GM23248 (cell line): ENCODE measurements at regions not wholly inside any gene's neighbourhood (a gene's known extent, or its start where the extent isn't known, plus 50 kb on each side); places are given as distances from the start of the nearest gene placed in this dataset.
A peak's percentile ranks its signal among the peaks of the same experiment; 100 is the strongest.
"Not testable (repeated sequence)": the region's sequence is repeated elsewhere in the genome, so short reads cannot be mapped to it uniquely, and the experiment has no call there.

ENCODE experiments used
- DNase-seq: peaks from one replicate; pipeline ENCODE4 v3.0.0-alpha.2; 2015
- H2AFZ ChIP-seq: fragments of 200-600 bp; sonication (generic); 2 replicates; pipeline ENCODE4 v1.6.1; 2016; ENCODE audit warnings: antibody characterized with exemption
- H3F3A ChIP-seq: fragments of 200-600 bp; sonication (generic); 2 replicates; pipeline ENCODE4 v1.6.1; 2016; ENCODE audit warnings: mild to moderate bottlenecking, antibody characterized with exemption, mixed run types; ENCODE audit not compliant: insufficient read depth
- H3K27ac ChIP-seq: fragments of 200-600 bp; sonication (generic); 2 replicates; pipeline ENCODE4 v1.5.1; 2016; ENCODE audit warnings: mild to moderate bottlenecking
- H3K27me3 ChIP-seq: fragments of 200-600 bp; sonication (generic); replicated peaks from 2 replicates; pipeline ENCODE4 v1.6.1; 2016; ENCODE audit warnings: mild to moderate bottlenecking; ENCODE audit not compliant: insufficient read depth
- H3K36me3 ChIP-seq: fragments of 200-600 bp; sonication (generic); 2 replicates; pipeline ENCODE4 v1.6.1; 2016; ENCODE audit warnings: low read depth, mild to moderate bottlenecking
- H3K4me1 ChIP-seq: fragments of 200-600 bp; sonication (generic); 2 replicates; pipeline ENCODE4 v1.6.1; 2016; ENCODE audit warnings: mild to moderate bottlenecking; ENCODE audit not compliant: insufficient read depth
- H3K4me2 ChIP-seq: fragments of 200-600 bp; sonication (generic); one replicate; pipeline ENCODE4 v1.6.1; 2016; ENCODE audit warnings: mild to moderate bottlenecking; ENCODE audit not compliant: unreplicated experiment
- H3K4me3 ChIP-seq: fragments of 200-600 bp; sonication (generic); 2 replicates; pipeline ENCODE4 v1.5.1; 2016; ENCODE audit warnings: mild to moderate bottlenecking
- H3K79me2 ChIP-seq: fragments of 200-600 bp; sonication (generic); 2 replicates; pipeline ENCODE4 v1.6.1; 2016; ENCODE audit warnings: mild to moderate bottlenecking; ENCODE audit not compliant: insufficient read depth
- H3K9ac ChIP-seq: fragments of 200-600 bp; sonication (generic); 2 replicates; pipeline ENCODE4 v1.6.1; 2016; ENCODE audit warnings: mild to moderate bottlenecking
- H3K9me2 ChIP-seq: fragments of 200-600 bp; sonication (generic); 2 replicates; pipeline ENCODE4 v1.6.1; 2016; ENCODE audit warnings: mixed run types, mild to moderate bottlenecking, moderate library complexity; ENCODE audit not compliant: insufficient read depth
- H3K9me3 ChIP-seq: fragments of 200-600 bp; sonication (generic); one replicate; pipeline ENCODE4 v1.6.1; 2017; ENCODE audit warnings: low read depth
- H4K20me1 ChIP-seq: fragments of 200-600 bp; sonication (generic); 2 replicates; pipeline ENCODE4 v1.6.0; 2016; ENCODE audit not compliant: insufficient read depth
- EZH2 ChIP-seq: fragments of 200-600 bp; sonication (generic); IDR thresholded peaks from 2 replicates; pipeline ENCODE4 v1.6.1; 2018; ENCODE audit warnings: antibody characterized with exemption, mild to moderate bottlenecking; ENCODE audit not compliant: insufficient read depth, poor library complexity, severe bottlenecking
- EZH2phosphoT487 ChIP-seq: fragments of 200-600 bp; sonication (generic); IDR thresholded peaks from 2 replicates; pipeline ENCODE4 v1.6.1; 2018; ENCODE audit warnings: antibody characterized with exemption, moderate library complexity, mild to moderate bottlenecking, low read depth; ENCODE audit not compliant: insufficient read depth
- WGBS, 2 experiments: methylation state at CpG; one replicate each; pipeline ENCODE4 v1.1.6; 2015 to 2017; ENCODE audit warnings: low lambda C conversion rate in 2 of 2, low coverage in 1 of 2; ENCODE audit errors: missing lambda C conversion rate in 2 of 2; 5-methylcytosine and 5-hydroxymethylcytosine counted together
- in situ Hi-C: fragments of 300-500 bp; cut with MboI; formaldehyde crosslinking; loops from 2 replicates; pipeline ENCODE4 v1.15.0; 2020

- H2AFZ ChIP-seq: no peak overlapping the region
- no peak overlapping the region for H3K4me2 ChIP-seq
- H3K27me3 ChIP-seq: no peaks in the 10 kb centered on the region
- H3K79me2 ChIP-seq: no peaks in the 10 kb centered on the region
- no peaks in the 10 kb centered on the region for H3K9me3 ChIP-seq
- H3K9me2 ChIP-seq: no peaks in the 10 kb centered on the region
- no peak overlapping the region for H3K4me3 ChIP-seq
- H3K36me3 ChIP-seq: no peaks in the 10 kb centered on the region
- peaks cover 9% of the 10 kb centered on the region for H3K4me1 ChIP-seq
- no peak for TF ChIP-seq EZH2
- TF ChIP-seq EZH2phosphoT487: no peak
- DNase-seq: no peak
- WGBS, 2 experiments: 81 to 92% methylated on average over 2 of the region's 2 CpGs
- H3K9ac ChIP-seq: no peak overlapping the region
- no peaks in the 10 kb centered on the region for H4K20me1 ChIP-seq
- in situ Hi-C loops: no loop called here
- H3K27ac ChIP-seq: no peak overlapping the region
- H3F3A ChIP-seq: no peaks in the 10 kb centered on the region
Observed at GRCh38 chr3:101122681-101123080, 129.5 kb upstream of the ABI3BP start.

- Histone ChIP-seq H3K4me1 (peaks cover 9% of the 10 kb centered on the region), H3K9me2 (no peaks in the 10 kb centered on the region), H2AFZ (no peak overlapping the region), H3K4me2 (no peak overlapping the region), H3K4me3 (no peak overlapping the region), H3K36me3 (no peaks in the 10 kb centered on the region), H3K27me3 (no peaks in the 10 kb centered on the region), H3K9me3 (no peaks in the 10 kb centered on the region), H3K79me2 (no peaks in the 10 kb centered on the region), H3K27ac (no peak overlapping the region), H3F3A (no peaks in the 10 kb centered on the region), H3K9ac (no peak overlapping the region), H4K20me1 (no peaks in the 10 kb centered on the region)
- in situ Hi-C loops: no loop called here
- WGBS, 2 experiments: 87 to 99% methylated on average over 2 of the region's 2 CpGs
- no peak for TF ChIP-seq EZH2phosphoT487
- DNase-seq: no peak
Observed at GRCh38 chr3:101120039-101120438, 126.8 kb upstream of the ABI3BP start.

GRCh38 chr3:101119535-101119934 lies 126.3 kb upstream of the ABI3BP start:
- no peaks in the 10 kb centered on the region for H3K9me3 ChIP-seq
- H3K4me3 ChIP-seq: no peak overlapping the region
- in situ Hi-C loops: no loop called here
- no peak overlapping the region for H3K4me2 ChIP-seq
- no peak overlapping the region for H3K27ac ChIP-seq
- H3K4me1 ChIP-seq: peaks cover 9% of the 10 kb centered on the region
- H3F3A ChIP-seq: no peaks in the 10 kb centered on the region
- H3K9me2 ChIP-seq: no peaks in the 10 kb centered on the region; the same call in 1 of the 2 replicates
- DNase-seq: peak; percentile 73
- no peak overlapping the region for H2AFZ ChIP-seq
- H3K36me3 ChIP-seq: no peaks in the 10 kb centered on the region
- 38 to 42% methylated on average over 3 of the region's 3 CpGs for WGBS, 2 experiments
- H3K9ac ChIP-seq: no peak overlapping the region
- no peak for TF ChIP-seq EZH2
- no peak for TF ChIP-seq EZH2phosphoT487
- H3K79me2 ChIP-seq: no peaks in the 10 kb centered on the region
- H3K27me3 ChIP-seq: no peaks in the 10 kb centered on the region
- no peaks in the 10 kb centered on the region for H4K20me1 ChIP-seq

- no peak overlapping the region for H3K4me3 ChIP-seq
- H3K27ac ChIP-seq: no peak overlapping the region
- in situ Hi-C loops: no loop called here
- no peaks in the 10 kb centered on the region for H3K27me3 ChIP-seq
- no peak overlapping the region for H3K9ac ChIP-seq
- H3K79me2 ChIP-seq: no peaks in the 10 kb centered on the region
- H3K36me3 ChIP-seq: no peaks in the 10 kb centered on the region
- peaks cover 9% of the 10 kb centered on the region for H3K4me1 ChIP-seq
- no peaks in the 10 kb centered on the region for H3K9me3 ChIP-seq
- H3K9me2 ChIP-seq: no peaks in the 10 kb centered on the region; the same call in 1 of the 2 replicates
- 18 to 22% methylated on average over 2 of the region's 2 CpGs for WGBS, 2 experiments
- peak; percentile 51 for DNase-seq
- H3F3A ChIP-seq: no peaks in the 10 kb centered on the region
- H2AFZ ChIP-seq: peak overlapping the region; percentile 38; the same call in 1 of the 2 replicates
- TF ChIP-seq EZH2phosphoT487: no peak
- no peak for TF ChIP-seq EZH2
- no peak overlapping the region for H3K4me2 ChIP-seq
- no peaks in the 10 kb centered on the region for H4K20me1 ChIP-seq
Observed at GRCh38 chr3:101117980-101118379, 124.8 kb upstream of the ABI3BP start.

- Histone ChIP-seq H3K79me2 (no peaks in the 10 kb centered on the region), H3K9me3 (no peaks in the 10 kb centered on the region), H3K4me1 (peaks cover 9% of the 10 kb centered on the region), H3K4me2 (no peak overlapping the region), H3K27me3 (no peaks in the 10 kb centered on the region), H3F3A (no peaks in the 10 kb centered on the region), H3K9ac (no peak overlapping the region), H3K36me3 (no peaks in the 10 kb centered on the region), H4K20me1 (no peaks in the 10 kb centered on the region), H3K27ac (no peak overlapping the region), H3K4me3 (no peak overlapping the region), H2AFZ (peak overlapping the region; percentile 38; the same call in 1 of the 2 replicates), H3K9me2 (no peaks in the 10 kb centered on the region; the same call in 1 of the 2 replicates)
- TF ChIP-seq EZH2: no peak
- no peak for TF ChIP-seq EZH2phosphoT487
- 79 to 81% methylated on average over 3 of the region's 3 CpGs for WGBS, 2 experiments
- DNase-seq: no peak
- in situ Hi-C loops: no loop called here
Observed at GRCh38 chr3:101117465-101117864, 124.2 kb upstream of the ABI3BP start.

- H3K9ac ChIP-seq, H4K20me1 ChIP-seq, H3K4me1 ChIP-seq, H3K4me3 ChIP-seq, H3K36me3 ChIP-seq, DNase-seq, H2AFZ ChIP-seq, in situ Hi-C loops, H3K4me2 ChIP-seq, H3K79me2 ChIP-seq, H3K9me3 ChIP-seq, H3F3A ChIP-seq, H3K27ac ChIP-seq, H3K9me2 ChIP-seq, H3K27me3 ChIP-seq: not testable (repeated sequence)
- WGBS, 2 experiments: 67 to 75% methylated on average over 2 to 3 of the region's 3 CpGs
Observed at GRCh38 chr3:101110295-101110694, 117.1 kb upstream of the ABI3BP start.
